ENCODE measurements at regions not wholly inside any gene's neighbourhood (a gene's known extent, or its start where the extent isn't known, plus 50 kb on each side); places are given as distances from the start of the nearest gene placed in this dataset.

GRCh38 chr9:73736270-73736669 is 584.6 kb downstream of the ANXA1 start:
- H3K4me3 Mint-ChIP-seq (ENCODE audit: unreplicated experiment) = no peak overlapping the region
- no peaks in the 10 kb centered on the region for H3K27me3 Mint-ChIP-seq (ENCODE audit: unreplicated experiment)
- DNase-seq (ENCODE audit: extremely low spot score, unreplicated experiment) = no peak
- H3K4me1 Mint-ChIP-seq (ENCODE audit: unreplicated experiment) = no peaks in the 10 kb centered on the region
- no peaks in the 10 kb centered on the region for H3K9me3 Mint-ChIP-seq (ENCODE audit: unreplicated experiment)
- no peak overlapping the region for H3K27ac Mint-ChIP-seq (ENCODE audit: unreplicated experiment)
- no peak for TF ChIP-seq CTCF (IDR thresholded peaks at IDR 0.05)
- H3K36me3 Mint-ChIP-seq (ENCODE audit: unreplicated experiment) = no peaks in the 10 kb centered on the region

- H3K27me3 Mint-ChIP-seq (ENCODE audit: unreplicated experiment) = no peaks in the 10 kb centered on the region
- no peak for TF ChIP-seq CTCF (IDR thresholded peaks at IDR 0.05)
- H3K9me3 Mint-ChIP-seq (ENCODE audit: unreplicated experiment) = no peaks in the 10 kb centered on the region
- no peak for DNase-seq (ENCODE audit: extremely low spot score, unreplicated experiment)
- H3K4me3 Mint-ChIP-seq (ENCODE audit: unreplicated experiment) = no peak overlapping the region
- no peaks in the 10 kb centered on the region for H3K4me1 Mint-ChIP-seq (ENCODE audit: unreplicated experiment)
- no peak overlapping the region for H3K27ac Mint-ChIP-seq (ENCODE audit: unreplicated experiment)
- H3K36me3 Mint-ChIP-seq (ENCODE audit: unreplicated experiment) = no peaks in the 10 kb centered on the region
Observed at GRCh38 chr9:73738741-73739530, 587.3 kb downstream of the ANXA1 start.

GRCh38 chr9:73741316-73741715 is 589.7 kb downstream of the ANXA1 start:
- Mint-ChIP-seq H3K4me3 (ENCODE audit: unreplicated experiment) (no peak overlapping the region), H3K9me3 (ENCODE audit: unreplicated experiment) (peaks cover 2% of the 10 kb centered on the region), H3K36me3 (ENCODE audit: unreplicated experiment) (no peaks in the 10 kb centered on the region), H3K27me3 (ENCODE audit: unreplicated experiment) (no peaks in the 10 kb centered on the region), H3K27ac (ENCODE audit: unreplicated experiment) (no peak overlapping the region), H3K4me1 (ENCODE audit: unreplicated experiment) (no peaks in the 10 kb centered on the region)
- no peak for TF ChIP-seq CTCF (IDR thresholded peaks at IDR 0.05)
- no peak for DNase-seq (ENCODE audit: extremely low spot score, unreplicated experiment)

GRCh38 chr9:73742412-73742811 is 590.7 kb downstream of the ANXA1 start:
- no peak overlapping the region for H3K27ac Mint-ChIP-seq (ENCODE audit: unreplicated experiment)
- no peak for DNase-seq (ENCODE audit: extremely low spot score, unreplicated experiment)
- no peak for TF ChIP-seq CTCF (IDR thresholded peaks at IDR 0.05)
- no peaks in the 10 kb centered on the region for H3K27me3 Mint-ChIP-seq (ENCODE audit: unreplicated experiment)
- peaks cover 5% of the 10 kb centered on the region for H3K9me3 Mint-ChIP-seq (ENCODE audit: unreplicated experiment)
- no peaks in the 10 kb centered on the region for H3K36me3 Mint-ChIP-seq (ENCODE audit: unreplicated experiment)
- no peaks in the 10 kb centered on the region for H3K4me1 Mint-ChIP-seq (ENCODE audit: unreplicated experiment)
- H3K4me3 Mint-ChIP-seq (ENCODE audit: unreplicated experiment) = no peak overlapping the region

GRCh38 chr9:73743826-73744225 is 592.2 kb downstream of the ANXA1 start:
- DNase-seq (ENCODE audit: extremely low spot score, unreplicated experiment) = no peak
- no peak for TF ChIP-seq CTCF (IDR thresholded peaks at IDR 0.05)
- Mint-ChIP-seq H3K9me3 (ENCODE audit: unreplicated experiment) (peaks cover 9% of the 10 kb centered on the region), H3K36me3 (ENCODE audit: unreplicated experiment) (no peaks in the 10 kb centered on the region), H3K27ac (ENCODE audit: unreplicated experiment) (no peak overlapping the region), H3K27me3 (ENCODE audit: unreplicated experiment) (no peaks in the 10 kb centered on the region), H3K4me3 (ENCODE audit: unreplicated experiment) (no peak overlapping the region), H3K4me1 (ENCODE audit: unreplicated experiment) (no peaks in the 10 kb centered on the region)
